Ramos (cell line): ENCODE measurements at regions not wholly inside any gene's neighbourhood (a gene's known extent, or its start where the extent isn't known, plus 50 kb on each side); places are given as distances from the start of the nearest gene placed in this dataset.

Experiments
- in situ Hi-C: fragments of 300-500 bp; cut with MboI; formaldehyde crosslinking; loops from one replicate; pipeline ENCODE4 v1.14.3; 2022; ENCODE audit warnings: low sequenced_read_pairs; ENCODE audit not compliant: unreplicated experiment

DNA sequence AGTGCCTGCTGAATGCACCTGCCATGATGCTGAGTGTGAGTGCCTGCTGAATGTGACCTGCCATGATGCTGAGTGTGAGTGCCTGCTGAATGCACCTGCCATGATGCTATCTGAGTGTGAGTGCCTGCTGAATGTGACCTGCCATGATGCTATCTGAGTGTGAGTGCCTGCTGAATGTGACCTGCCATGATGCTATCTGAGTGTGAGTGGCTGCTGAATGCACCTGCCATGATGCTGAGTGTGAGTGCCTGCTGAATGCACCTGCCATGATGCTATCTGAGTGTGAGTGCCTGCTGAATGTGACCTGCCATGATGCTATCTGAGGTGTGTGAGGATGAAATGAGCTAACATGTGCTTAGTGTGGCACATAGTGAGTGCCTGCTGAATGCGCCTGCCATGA is 98.7 kb upstream of the SULF2 start:
- in situ Hi-C loops = loop anchor here (10.0 kb wide), 1 partner anchor 631 kb away; no protein-coding TSS in a partner anchor

GRCh38 chr20:47883186-47883585 is 97.9 kb upstream of the SULF2 start:
- in situ Hi-C loops = loop anchor here (10.0 kb wide), 1 partner anchor 632 kb away; no protein-coding TSS in a partner anchor

DNA sequence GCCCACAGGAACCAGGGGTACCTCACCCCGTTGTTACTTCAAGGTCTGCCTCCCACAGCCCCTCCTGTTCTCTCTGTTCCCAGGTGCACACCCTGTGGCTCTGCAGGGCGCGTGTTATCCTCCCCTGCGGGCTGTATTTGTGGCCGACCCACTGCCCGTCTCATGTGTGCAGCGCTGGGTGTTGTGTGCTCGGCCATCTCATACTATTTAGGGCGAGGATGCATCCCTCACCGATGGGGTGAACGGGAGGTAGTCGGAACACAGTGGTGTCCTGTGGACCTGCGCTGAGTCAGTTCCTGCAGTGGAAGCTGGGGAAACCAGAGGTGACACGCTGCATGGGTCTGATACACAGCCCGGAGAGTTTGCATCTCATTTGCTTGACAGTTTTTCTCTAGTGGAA is 94.5 kb upstream of the SULF2 start:
- in situ Hi-C loops = loop anchor here (10.0 kb wide), 1 partner anchor 635 kb away; no protein-coding TSS in a partner anchor

DNA sequence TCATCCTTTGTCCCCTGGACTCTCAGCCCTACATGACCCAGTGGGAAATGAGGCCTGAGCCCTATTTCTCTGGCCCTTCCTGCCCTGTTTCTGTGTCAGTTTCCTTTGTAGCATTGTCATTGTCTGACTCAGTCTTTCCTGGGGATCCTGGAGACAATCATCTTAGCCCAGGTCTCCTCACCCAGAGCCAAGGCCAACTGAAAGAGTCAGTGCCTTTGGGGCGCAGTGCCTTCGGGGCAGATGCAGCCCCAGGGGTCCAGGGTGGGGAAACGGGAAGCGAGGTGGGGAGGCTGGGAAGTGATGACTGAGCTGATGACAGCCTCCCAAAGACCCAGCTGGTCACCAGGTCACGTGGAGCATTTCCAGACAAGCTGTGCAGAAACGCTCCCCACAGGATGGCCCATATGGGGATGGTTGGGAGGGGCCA is 93.3 kb upstream of the SULF2 start:
- in situ Hi-C loops = no loop called here

DNA sequence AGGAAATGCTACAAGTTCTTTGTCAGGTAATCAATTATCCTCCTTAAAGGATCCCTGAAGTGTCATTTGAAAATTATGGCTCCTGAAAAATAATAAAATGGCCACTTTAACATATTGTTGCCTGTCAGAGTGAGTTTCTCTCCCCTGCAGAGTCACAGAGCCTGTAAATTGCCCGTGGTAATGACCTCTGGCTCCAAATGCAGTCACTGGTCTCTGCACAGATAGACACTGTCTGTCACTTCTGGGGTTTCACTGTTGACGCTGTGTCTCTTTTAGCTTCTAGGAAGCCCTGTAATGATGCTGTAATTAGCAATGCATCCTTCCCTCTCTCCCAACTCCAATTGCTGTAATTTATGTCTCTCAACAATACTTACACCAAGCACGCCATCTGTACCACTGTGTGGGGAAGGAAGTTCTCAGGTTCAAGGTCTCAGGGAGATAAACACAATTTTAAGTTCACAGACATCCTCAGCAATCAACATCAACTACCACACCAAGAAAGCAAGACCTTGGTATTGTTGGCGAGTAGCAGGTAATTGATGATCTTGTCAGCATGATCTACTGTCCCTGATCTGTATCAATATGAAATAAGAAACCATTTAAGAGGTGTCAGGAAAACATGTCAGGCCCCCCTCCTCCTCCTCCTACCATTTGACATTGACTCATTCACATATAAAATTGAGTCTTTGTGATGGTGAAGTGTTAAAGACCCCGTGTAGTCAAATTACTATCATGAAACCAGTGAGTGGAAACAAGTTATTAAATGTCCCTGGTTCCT is 91.2 kb upstream of the SULF2 start:
- in situ Hi-C loops = no loop called here

GRCh38 chr20:47875297-47876025 is 90.2 kb upstream of the SULF2 start:
- in situ Hi-C loops = no loop called here

- in situ Hi-C loops = no loop called here
Observed at GRCh38 chr20:47872341-47872740, 87.1 kb upstream of the SULF2 start.

DNA sequence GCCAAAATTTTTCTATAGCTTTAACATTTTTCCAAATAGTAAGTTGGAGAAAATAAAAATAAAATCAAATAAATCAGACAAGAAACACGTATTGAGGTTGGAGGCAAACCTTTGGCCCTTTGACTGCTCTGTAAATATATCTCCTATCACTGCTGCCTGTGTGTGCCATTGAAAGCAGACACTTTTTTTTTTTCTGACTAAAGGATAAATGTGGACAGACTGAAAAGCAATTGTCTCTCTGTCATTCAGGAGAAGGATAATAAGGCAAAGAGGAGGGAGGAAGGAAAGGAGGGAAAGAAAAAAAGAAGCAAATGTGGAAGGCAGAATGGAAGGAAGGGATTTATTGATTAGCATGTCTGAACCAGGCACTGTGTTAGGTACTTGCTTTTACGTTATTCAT is 85.2 kb upstream of the SULF2 start:
- in situ Hi-C loops = no loop called here

DNA sequence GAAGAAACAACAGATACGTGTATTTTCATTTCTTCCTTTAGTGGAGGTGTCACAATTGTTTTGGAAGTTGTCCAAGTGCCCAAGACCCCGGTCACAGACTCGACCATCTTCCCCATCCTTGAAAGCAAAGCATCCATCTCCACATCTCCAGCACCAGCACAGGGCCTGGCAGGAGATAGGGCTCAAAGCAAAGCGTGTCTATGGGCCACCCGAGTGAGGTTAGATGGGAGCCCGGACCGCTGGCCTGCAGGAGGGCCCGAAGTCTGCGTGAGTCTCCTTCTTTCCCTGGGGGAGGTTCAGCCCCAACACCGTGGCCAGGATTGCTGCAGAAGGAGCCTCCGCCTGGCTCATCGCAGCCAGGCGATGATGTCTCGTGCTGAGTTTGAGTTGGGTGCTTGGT is 83.5 kb upstream of the SULF2 start:
- in situ Hi-C loops = no loop called here

- in situ Hi-C loops = no loop called here
Observed at GRCh38 chr20:47868236-47868635, 83.0 kb upstream of the SULF2 start.

DNA sequence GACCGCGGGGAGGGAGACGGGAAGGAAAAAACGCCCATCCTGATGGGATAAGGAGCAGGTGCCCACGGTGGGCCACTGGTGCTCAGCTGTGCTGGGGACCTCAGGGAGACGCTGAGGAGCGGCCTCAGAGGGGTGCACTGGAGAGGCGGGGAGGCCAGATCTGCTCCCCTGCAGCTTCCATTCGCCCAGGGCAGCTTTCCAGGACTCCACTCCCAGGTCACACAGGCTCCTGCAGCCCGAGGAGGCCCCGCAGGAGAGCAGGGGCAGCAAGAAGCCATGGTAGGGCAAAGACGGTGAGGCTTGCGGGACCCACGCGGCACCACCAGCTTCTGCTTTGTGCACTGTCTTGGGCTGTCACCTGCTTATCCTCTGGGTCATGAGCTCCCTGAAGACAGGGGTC is 82.5 kb upstream of the SULF2 start:
- in situ Hi-C loops = no loop called here

- in situ Hi-C loops = no loop called here
Observed at GRCh38 chr20:47866480-47866879, 81.2 kb upstream of the SULF2 start.

- in situ Hi-C loops = no loop called here
Observed at GRCh38 chr20:47865912-47866311, 80.6 kb upstream of the SULF2 start.

GRCh38 chr20:47865451-47865850 is 80.2 kb upstream of the SULF2 start:
- in situ Hi-C loops = no loop called here

DNA sequence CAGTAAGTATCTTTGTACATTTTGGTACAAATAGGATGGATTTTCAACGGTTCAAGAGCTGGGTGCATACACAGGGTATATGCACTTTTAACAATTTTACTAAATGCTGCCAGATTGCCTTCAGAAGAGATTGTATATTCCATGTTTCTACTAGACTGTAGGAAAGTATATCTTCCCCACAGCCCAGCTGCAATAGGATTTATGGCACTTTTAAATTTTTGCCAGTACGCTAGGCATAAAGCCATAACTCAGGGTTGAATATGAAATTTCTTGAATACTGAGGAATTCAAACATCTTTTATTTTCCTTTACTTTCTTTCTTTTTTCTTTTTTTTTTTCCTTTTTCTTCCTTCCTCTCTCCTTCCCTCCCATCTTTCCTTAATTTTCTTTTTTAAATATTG is 78.7 kb upstream of the SULF2 start:
- in situ Hi-C loops = no loop called here

DNA sequence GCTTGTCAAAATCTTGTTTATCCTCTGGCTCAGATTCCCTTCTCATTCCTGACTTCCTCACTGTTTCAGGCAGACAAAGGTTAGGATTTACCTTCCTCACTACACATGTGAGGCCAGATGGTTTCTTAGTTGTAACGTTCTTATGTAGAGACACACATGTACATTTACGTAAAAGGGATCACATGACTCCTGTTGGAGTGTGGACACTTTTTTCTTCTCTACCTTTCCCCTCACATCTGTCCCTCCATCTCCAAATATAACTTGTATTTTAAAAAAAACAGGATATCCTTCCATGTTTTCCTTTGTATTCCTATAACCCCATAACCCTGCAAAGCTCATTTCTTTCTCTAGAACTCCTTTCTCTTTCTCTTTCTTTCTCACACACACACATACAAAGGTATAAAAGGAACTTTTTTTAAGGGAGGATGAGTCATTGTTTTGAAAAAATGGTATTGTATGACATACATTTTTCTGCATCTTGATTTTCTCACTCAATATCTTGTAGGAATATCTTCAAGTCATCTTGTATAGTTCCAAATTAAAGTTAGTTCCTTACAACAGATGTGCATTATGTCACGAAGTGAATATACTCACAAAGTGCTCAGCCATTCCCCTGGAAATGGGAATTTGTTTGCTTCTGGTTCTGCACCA is 78.2 kb upstream of the SULF2 start:
- in situ Hi-C loops = no loop called here

DNA sequence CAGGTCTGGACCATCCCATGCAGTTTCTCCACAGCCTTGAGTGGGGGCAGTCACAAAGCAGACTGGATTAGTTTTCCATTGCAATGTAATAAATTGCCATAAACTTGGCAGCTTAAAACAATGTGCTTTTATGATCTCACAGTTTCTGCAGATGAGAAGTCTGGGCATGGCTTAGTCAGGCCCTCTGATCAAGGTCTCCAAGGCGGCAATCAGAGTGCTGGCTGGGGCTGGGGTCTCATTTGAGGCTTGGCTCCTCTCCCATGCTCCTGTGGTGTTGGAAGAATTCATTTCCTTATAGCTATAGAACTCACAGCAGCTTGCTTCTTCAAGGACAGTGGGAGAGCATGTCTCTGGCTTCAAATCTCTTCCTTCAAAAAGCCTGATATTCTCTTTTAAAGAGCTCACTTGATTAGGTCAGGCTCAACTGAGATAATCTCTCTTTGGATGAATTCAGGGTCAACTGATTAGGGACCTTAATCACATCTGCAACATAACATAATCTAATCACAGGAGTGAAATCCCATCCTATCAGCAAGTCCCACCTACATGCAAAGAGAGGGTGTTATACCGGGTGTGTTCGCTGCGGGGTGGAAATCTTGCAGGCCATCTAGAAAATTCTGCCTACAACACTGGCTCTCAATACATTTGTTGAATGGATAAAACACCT is 77.4 kb upstream of the SULF2 start:
- in situ Hi-C loops = no loop called here

DNA sequence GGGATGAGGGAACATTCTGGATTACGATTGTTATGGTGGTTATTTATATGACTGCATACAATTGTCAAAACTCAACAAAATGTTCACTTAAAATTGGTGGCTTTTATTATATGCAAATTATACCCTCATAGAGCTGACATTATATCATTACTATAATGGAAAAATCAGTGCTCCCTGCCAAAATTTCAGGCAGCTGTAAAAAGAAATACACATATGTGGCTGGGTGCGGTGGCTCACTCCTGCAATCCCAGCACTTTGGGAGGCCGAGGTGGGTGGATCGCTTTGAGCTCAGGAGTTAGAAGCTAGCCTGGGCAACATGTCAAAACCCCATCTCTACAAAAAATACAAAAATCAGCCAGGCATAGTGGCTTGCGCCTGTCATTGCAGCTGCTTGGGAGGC is 75.8 kb upstream of the SULF2 start:
- in situ Hi-C loops = no loop called here

DNA sequence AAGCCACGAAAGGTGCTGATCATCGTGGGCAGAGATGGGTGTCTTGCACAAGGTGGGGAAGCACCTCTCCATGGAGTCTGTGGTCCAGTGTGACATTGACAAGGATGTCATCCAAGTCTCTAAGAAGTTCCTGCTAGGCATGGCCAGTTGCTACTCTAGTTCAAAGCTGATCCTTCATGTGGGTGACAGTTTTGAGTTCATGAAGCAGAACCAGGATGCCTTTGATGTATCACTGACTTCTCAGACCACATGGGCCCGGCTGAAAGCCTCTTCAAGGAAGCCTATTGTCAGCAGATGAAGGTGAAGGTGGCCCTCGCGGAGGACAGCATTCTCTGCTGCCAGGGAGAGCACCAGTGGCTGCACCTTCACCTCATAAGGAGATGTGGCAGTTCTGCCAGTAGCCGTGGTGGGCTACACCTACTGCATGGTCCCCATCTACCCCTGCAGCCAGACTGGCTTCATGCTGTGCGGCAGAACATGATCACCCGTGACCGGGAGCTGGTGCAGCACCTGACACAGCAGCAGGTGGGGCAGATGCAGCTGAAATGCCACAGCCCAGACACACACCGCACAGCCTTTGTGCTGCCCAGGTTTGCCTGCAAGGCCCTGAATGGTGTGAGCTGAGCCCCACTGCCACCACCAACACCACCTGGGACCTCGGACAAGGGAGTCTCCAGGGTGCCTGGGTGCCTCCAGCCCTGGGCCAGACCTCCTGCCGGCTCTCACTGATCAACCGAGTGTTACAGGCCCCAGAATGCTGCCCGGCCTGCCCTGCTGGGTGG is 75.0 kb upstream of the SULF2 start:
- in situ Hi-C loops = no loop called here

DNA sequence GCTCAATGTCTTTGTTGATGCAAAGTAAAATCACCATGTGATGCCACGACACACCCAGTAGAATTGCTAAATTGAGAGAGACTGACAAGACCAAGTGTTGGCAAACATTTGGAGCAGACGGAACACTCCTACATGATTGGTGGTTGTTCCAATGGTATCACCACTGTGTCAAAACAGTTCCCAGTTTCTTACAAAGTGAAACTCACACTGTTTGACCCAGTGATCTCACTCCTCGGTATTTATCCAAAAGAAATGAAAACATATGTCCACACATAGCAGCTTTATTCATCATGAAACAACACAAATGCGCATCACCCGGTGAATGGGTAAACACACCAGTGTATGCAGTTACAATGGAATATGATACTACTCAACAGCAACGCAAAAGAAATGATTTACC is 74.0 kb upstream of the SULF2 start:
- in situ Hi-C loops = no loop called here
